Chondrocyte (in vitro differentiated cells): ENCODE measurements at regions not wholly inside any gene's neighbourhood (a gene's known extent, or its start where the extent isn't known, plus 50 kb on each side); places are given as distances from the start of the nearest gene placed in this dataset.

ENCODE experiments used
- DNase-seq: peaks from one replicate; pipeline ENCODE4 v3.0.0; 2021; ENCODE audit warnings: mixed read lengths, low spot score
- H3K27ac Mint-ChIP-seq: one replicate; pipeline ENCODE4 v1.8.0; 2021; ENCODE audit warnings: mild to moderate bottlenecking, moderate library complexity, mixed read lengths; ENCODE audit not compliant: unreplicated experiment
- H3K27me3 Mint-ChIP-seq: 2 replicates; pipeline ENCODE4 v1.8.0; 2021; ENCODE audit warnings: low read depth, mixed read lengths
- H3K36me3 Mint-ChIP-seq: 2 replicates; pipeline ENCODE4 v1.8.0; 2021; ENCODE audit warnings: low read depth, mixed read lengths
- H3K4me1 Mint-ChIP-seq: 2 replicates; pipeline ENCODE4 v1.8.0; 2021; ENCODE audit warnings: low read depth, mild to moderate bottlenecking, mixed read lengths
- H3K4me3 Mint-ChIP-seq: one replicate; pipeline ENCODE4 v1.8.0; 2021; ENCODE audit warnings: mild to moderate bottlenecking, moderate library complexity, mixed read lengths; ENCODE audit not compliant: unreplicated experiment
- H3K9me3 Mint-ChIP-seq: 2 replicates; pipeline ENCODE4 v1.8.0; 2021; ENCODE audit warnings: low read depth, mixed read lengths
- CTCF ChIP-seq: fragments of 200-600 bp; sonication (generic); IDR thresholded peaks from 2 replicates; pipeline ENCODE4 v1.5.0; 2021; ENCODE audit warnings: antibody characterized with exemption, mild to moderate bottlenecking, moderate library complexity

- H3K36me3 Mint-ChIP-seq: no peaks in the 10 kb centered on the region
- H3K27ac Mint-ChIP-seq: no peak overlapping the region
- DNase-seq: no peak
- TF ChIP-seq CTCF: no peak
- no peak overlapping the region for H3K4me3 Mint-ChIP-seq
- H3K4me1 Mint-ChIP-seq: peaks cover 20% of the 10 kb centered on the region
- H3K9me3 Mint-ChIP-seq: no peaks in the 10 kb centered on the region
- no peaks in the 10 kb centered on the region for H3K27me3 Mint-ChIP-seq
Measured at GRCh38 chr20:50388733-50389437, 121.3 kb upstream of the PTPN1 start.

- Mint-ChIP-seq H3K9me3 (no peaks in the 10 kb centered on the region), H3K27ac (no peak overlapping the region), H3K4me1 (peaks cover 20% of the 10 kb centered on the region), H3K4me3 (no peak overlapping the region), H3K27me3 (no peaks in the 10 kb centered on the region), H3K36me3 (no peaks in the 10 kb centered on the region)
- no peak for DNase-seq
- TF ChIP-seq CTCF: no peak
Measured at GRCh38 chr20:50389438-50389807, 120.8 kb upstream of the PTPN1 start.

GRCh38 chr20:50389808-50390684, 120.1 kb upstream of the PTPN1 start:
- H3K4me1 Mint-ChIP-seq: peaks cover 25% of the 10 kb centered on the region
- no peak overlapping the region for H3K4me3 Mint-ChIP-seq
- no peaks in the 10 kb centered on the region for H3K9me3 Mint-ChIP-seq
- H3K27ac Mint-ChIP-seq: no peak overlapping the region
- no peaks in the 10 kb centered on the region for H3K27me3 Mint-ChIP-seq
- H3K36me3 Mint-ChIP-seq: no peaks in the 10 kb centered on the region
- TF ChIP-seq CTCF: no peak
- DNase-seq: no peak

- DNase-seq: no peak
- Mint-ChIP-seq H3K9me3 (no peaks in the 10 kb centered on the region), H3K4me1 (peaks cover 32% of the 10 kb centered on the region), H3K36me3 (no peaks in the 10 kb centered on the region), H3K4me3 (no peak overlapping the region), H3K27ac (no peak overlapping the region), H3K27me3 (no peaks in the 10 kb centered on the region)
- no peak for TF ChIP-seq CTCF
Measured at GRCh38 chr20:50390685-50391443, 119.3 kb upstream of the PTPN1 start.
